ENCODE measurements at regions not wholly inside any gene's neighbourhood (a gene's known extent, or its start where the extent isn't known, plus 50 kb on each side); places are given as distances from the start of the nearest gene placed in this dataset.

GRCh38 chr4:66604192-66604591, 933.9 kb upstream of the EPHA5 start:
- no peak overlapping the region for H3K4me3 ChIP-seq
- no peaks in the 10 kb centered on the region for H3K9me3 ChIP-seq
- H3K27me3 ChIP-seq, result no peaks in the 10 kb centered on the region
- no peak for ATAC-seq
- TF ChIP-seq POLR2A (IDR thresholded peaks at IDR 0.05), result no peak
- TF ChIP-seq, protein P1, sequence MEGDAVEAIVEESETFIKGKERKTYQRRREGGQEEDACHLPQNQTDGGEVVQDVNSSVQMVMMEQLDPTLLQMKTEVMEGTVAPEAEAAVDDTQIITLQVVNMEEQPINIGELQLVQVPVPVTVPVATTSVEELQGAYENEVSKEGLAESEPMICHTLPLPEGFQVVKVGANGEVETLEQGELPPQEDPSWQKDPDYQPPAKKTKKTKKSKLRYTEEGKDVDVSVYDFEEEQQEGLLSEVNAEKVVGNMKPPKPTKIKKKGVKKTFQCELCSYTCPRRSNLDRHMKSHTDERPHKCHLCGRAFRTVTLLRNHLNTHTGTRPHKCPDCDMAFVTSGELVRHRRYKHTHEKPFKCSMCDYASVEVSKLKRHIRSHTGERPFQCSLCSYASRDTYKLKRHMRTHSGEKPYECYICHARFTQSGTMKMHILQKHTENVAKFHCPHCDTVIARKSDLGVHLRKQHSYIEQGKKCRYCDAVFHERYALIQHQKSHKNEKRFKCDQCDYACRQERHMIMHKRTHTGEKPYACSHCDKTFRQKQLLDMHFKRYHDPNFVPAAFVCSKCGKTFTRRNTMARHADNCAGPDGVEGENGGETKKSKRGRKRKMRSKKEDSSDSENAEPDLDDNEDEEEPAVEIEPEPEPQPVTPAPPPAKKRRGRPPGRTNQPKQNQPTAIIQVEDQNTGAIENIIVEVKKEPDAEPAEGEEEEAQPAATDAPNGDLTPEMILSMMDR (IDR thresholded peaks at IDR 0.05), result no peak
- no peak overlapping the region for H3K27ac ChIP-seq
- H3K4me1 ChIP-seq, result no peaks in the 10 kb centered on the region
- intact Hi-C loops (cut with DNase I), result no loop called here
- no peaks in the 10 kb centered on the region for H3K36me3 ChIP-seq (replicated peaks in 1 of 2; ENCODE audit: insufficient read depth in 1 of 2, low read depth in 2 of 2)
- DNase-seq, result no peak

GRCh38 chr4:66602622-66603021, 932.3 kb upstream of the EPHA5 start:
- H3K36me3 ChIP-seq (replicated peaks in 1 of 2; ENCODE audit: insufficient read depth in 1 of 2, low read depth in 2 of 2), result no peaks in the 10 kb centered on the region
- DNase-seq, result no peak
- H3K27ac ChIP-seq, result no peak overlapping the region
- no peak overlapping the region for H3K4me3 ChIP-seq
- intact Hi-C loops (cut with DNase I), result no loop called here
- no peaks in the 10 kb centered on the region for H3K27me3 ChIP-seq
- no peaks in the 10 kb centered on the region for H3K9me3 ChIP-seq
- TF ChIP-seq POLR2A (IDR thresholded peaks at IDR 0.05), result no peak
- TF ChIP-seq, protein P1 (IDR thresholded peaks at IDR 0.05), result no peak
- no peaks in the 10 kb centered on the region for H3K4me1 ChIP-seq
- ATAC-seq, result no peak

GRCh38 chr4:66591968-66592367, 921.7 kb upstream of the EPHA5 start:
- H3K9me3 ChIP-seq, result no peaks in the 10 kb centered on the region
- no peak overlapping the region for H3K4me3 ChIP-seq
- ATAC-seq (no peak), DNase-seq (no peak)
- no peaks in the 10 kb centered on the region for H3K4me1 ChIP-seq
- no peak for TF ChIP-seq POLR2A (IDR thresholded peaks at IDR 0.05)
- TF ChIP-seq, protein P1 (IDR thresholded peaks at IDR 0.05), result no peak
- H3K27ac ChIP-seq, result no peak overlapping the region
- no peaks in the 10 kb centered on the region for H3K27me3 ChIP-seq
- no peaks in the 10 kb centered on the region for H3K36me3 ChIP-seq (replicated peaks in 1 of 2; ENCODE audit: insufficient read depth in 1 of 2, low read depth in 2 of 2)
- intact Hi-C loops (cut with DNase I), result no loop called here

GRCh38 chr4:66590488-66591215, 920.4 kb upstream of the EPHA5 start:
- Histone ChIP-seq H3K4me3 (no peak overlapping the region), H3K36me3 (replicated peaks in 1 of 2; ENCODE audit: insufficient read depth in 1 of 2, low read depth in 2 of 2) (no peaks in the 10 kb centered on the region), H3K4me1 (no peaks in the 10 kb centered on the region), H3K27ac (no peak overlapping the region), H3K27me3 (no peaks in the 10 kb centered on the region), H3K9me3 (no peaks in the 10 kb centered on the region)
- DNase-seq (no peak), ATAC-seq (no peak)
- intact Hi-C loops (cut with DNase I), result no loop called here
- no peak for TF ChIP-seq POLR2A (IDR thresholded peaks at IDR 0.05)
- TF ChIP-seq, protein P1 (IDR thresholded peaks at IDR 0.05), result no peak
- WGBS, 2 donors, result 49 to 52% methylated on average over 1 of the region's 1 CpG

GRCh38 chr4:66589183-66589582, 918.9 kb upstream of the EPHA5 start:
- H3K27me3 ChIP-seq, result no peaks in the 10 kb centered on the region
- H3K9me3 ChIP-seq, result no peaks in the 10 kb centered on the region
- no peak for DNase-seq
- no peaks in the 10 kb centered on the region for H3K36me3 ChIP-seq (replicated peaks in 1 of 2; ENCODE audit: insufficient read depth in 1 of 2, low read depth in 2 of 2)
- WGBS, 2 donors, result 32 to 38% methylated on average over 1 of the region's 1 CpG
- ATAC-seq, result no peak
- H3K27ac ChIP-seq, result no peak overlapping the region
- intact Hi-C loops (cut with DNase I), result no loop called here
- TF ChIP-seq POLR2A (IDR thresholded peaks at IDR 0.05), result no peak
- TF ChIP-seq, protein P1 (IDR thresholded peaks at IDR 0.05), result no peak
- H3K4me1 ChIP-seq, result no peaks in the 10 kb centered on the region
- no peak overlapping the region for H3K4me3 ChIP-seq
